ENCODE measurements at regions not wholly inside any gene's neighbourhood (a gene's known extent, or its start where the extent isn't known, plus 50 kb on each side); places are given as distances from the start of the nearest gene placed in this dataset.

GRCh38 chr2:100627330-100628300, 64.8 kb downstream of the PDCL3 start:
- DNase-seq = no peak

- DNase-seq = no peak
Measured at GRCh38 chr2:100628506-100628905, 65.7 kb downstream of the PDCL3 start.

GRCh38 chr2:100629309-100629708, 66.5 kb downstream of the PDCL3 start:
- DNase-seq = no peak

- DNase-seq = no peak
Measured at GRCh38 chr2:100630473-100630977, 67.7 kb downstream of the PDCL3 start.

GRCh38 chr2:100632037-100632436, 69.2 kb downstream of the PDCL3 start:
- DNase-seq = no peak

- DNase-seq = no peak
Measured at GRCh38 chr2:100632759-100633158, 70.0 kb downstream of the PDCL3 start.

- no peak for DNase-seq
Measured at GRCh38 chr2:100639588-100640390, 77.0 kb downstream of the PDCL3 start.

- no peak for DNase-seq
Measured at GRCh38 chr2:100640431-100641124, 77.8 kb downstream of the PDCL3 start.

- no peak for DNase-seq
Measured at GRCh38 chr2:100641125-100641435, 78.3 kb downstream of the PDCL3 start.

GRCh38 chr2:100642425-100642824, 79.6 kb downstream of the PDCL3 start:
- DNase-seq = no peak

GRCh38 chr2:100643467-100643866, 80.7 kb downstream of the PDCL3 start:
- no peak for DNase-seq

- no peak for DNase-seq
Measured at GRCh38 chr2:100643906-100644501, 81.2 kb downstream of the PDCL3 start.

GRCh38 chr2:100645695-100646429, 83.1 kb downstream of the PDCL3 start:
- no peak for DNase-seq

GRCh38 chr2:100647709-100648108, 84.9 kb downstream of the PDCL3 start:
- no peak for DNase-seq

- DNase-seq = no peak
Measured at GRCh38 chr2:100650151-100650550, 87.4 kb downstream of the PDCL3 start.

GRCh38 chr2:100653449-100654035, 90.7 kb downstream of the PDCL3 start:
- DNase-seq = no peak

GRCh38 chr2:100654611-100655010, 91.8 kb downstream of the PDCL3 start:
- DNase-seq = no peak

- DNase-seq = no peak
Measured at GRCh38 chr2:100655446-100655845, 92.7 kb downstream of the PDCL3 start.

GRCh38 chr2:100655936-100656534, 93.2 kb downstream of the PDCL3 start:
- DNase-seq = no peak

- no peak for DNase-seq
Measured at GRCh38 chr2:100658017-100658416, 95.2 kb downstream of the PDCL3 start.
